Stimulated activated CD4-positive, alpha-beta T cell treated with anti-CD3 and anti-CD28 coated beads, Interleukin-15, amount 100 ng/mL, for 1 hour (primary cell): ENCODE measurements at regions not wholly inside any gene's neighbourhood (a gene's known extent, or its start where the extent isn't known, plus 50 kb on each side); places are given as distances from the start of the nearest gene placed in this dataset.

Experiments
- DNase-seq, 2 donors: peaks; one replicate each; pipeline ENCODE4 v3.0.0-alpha.2; 2020; ENCODE audit warnings: low read depth in 1 of 2, low spot score in 1 of 2

DNA sequence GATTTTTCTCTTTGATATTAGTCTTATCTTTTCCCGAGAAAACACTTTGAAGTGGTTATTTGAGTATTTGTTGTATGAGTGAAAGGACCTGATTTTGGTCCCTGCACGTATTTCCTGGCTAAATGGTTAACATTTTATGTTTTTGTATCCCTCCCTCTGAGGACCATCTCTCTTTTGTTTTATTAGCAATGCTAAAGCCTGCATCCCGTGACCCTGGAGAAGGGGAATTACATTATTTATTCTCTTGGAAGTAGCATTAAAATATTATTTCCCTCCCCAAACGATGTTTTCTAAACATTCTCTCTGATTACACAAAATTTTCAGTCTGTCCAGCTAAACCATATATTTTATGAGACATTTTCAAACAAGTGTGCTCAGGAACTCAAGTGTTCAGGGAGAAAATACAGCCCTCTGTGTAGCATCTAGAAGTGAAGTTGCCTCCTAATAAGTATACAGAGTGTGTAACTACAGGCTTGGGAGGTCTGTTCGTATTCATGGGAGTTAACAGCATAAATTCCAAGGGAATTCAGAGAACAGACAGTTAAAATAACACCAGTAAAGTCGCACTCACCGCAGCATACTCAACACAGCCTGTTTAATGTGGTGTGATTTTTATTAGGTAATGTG is 163.8 kb upstream of the NPVF start:
- no peak for DNase-seq

DNA sequence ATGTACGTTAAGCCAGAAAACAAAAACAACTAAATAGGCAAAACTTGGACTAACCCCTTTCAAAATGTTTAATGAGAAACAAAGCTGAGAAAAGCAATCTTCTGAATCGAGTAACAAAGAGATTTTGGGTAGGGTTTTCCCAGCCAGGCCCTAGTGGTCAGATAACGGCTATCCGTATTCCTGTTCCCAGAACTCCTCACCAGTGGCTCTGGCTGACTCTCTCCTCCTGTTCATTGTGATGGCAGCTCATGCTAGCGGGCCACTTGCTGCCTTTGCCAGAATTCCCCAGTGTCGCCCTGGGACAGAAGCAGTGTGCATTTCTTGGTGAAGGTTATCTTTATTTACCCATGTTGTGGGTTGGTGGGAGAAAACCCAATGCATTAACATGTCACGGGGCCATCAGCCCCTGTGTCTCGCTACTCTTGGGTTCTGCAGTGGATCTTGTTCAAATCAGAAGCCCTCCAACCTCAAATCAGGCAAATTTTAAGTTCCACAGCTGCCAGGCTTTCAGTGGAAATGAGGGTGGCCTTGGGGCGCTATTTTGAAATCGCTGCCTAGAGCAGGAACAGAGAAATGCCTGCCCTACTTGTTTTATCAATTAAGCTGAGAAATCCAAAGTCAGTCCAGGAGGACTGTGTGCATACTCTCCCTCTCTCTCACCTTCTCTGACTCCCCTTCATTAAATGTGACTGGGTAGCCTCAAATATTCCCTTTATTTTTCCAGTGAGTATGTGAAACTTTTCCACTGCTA is 164.5 kb upstream of the NPVF start:
- DNase-seq, result no peak

DNA sequence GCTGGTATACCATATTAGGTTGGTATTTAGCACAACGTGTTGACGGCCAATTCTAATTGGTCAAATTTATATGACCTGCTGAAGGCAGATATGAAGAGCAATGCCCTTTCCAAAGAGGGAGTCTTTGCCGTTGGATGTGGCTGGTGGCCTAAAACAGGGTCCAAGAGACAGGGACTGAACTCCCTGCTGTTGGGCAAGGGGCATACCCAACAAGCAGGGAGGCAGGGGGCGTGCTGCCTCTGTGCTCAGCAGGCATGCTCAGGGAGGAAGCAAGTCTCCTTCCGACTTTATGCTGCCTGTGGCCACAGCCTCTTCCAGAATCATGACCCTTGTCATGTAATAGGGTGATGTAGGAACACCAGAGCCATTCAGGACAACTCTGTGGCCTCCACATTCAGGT is 167.7 kb upstream of the NPVF start:
- no peak for DNase-seq

DNA sequence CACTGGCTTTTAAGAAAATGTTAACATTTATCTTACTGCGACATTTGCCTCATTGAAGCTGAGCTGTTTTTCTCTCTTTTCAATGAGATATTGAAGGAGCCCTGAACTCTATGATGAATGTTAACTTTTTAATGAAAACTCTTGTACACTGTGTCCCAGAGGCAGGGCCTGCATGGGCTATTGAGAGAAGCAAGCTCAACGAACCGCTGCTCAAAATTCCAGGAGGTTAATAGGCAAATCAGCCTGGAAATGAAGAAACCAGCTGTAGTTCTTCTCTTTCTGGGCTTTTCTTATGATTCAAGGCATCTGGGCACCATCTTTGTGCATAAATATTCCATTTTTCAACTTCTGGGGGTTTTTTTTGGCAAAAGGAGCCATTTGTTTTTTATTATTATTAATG is 168.4 kb upstream of the NPVF start:
- DNase-seq, result no peak

DNA sequence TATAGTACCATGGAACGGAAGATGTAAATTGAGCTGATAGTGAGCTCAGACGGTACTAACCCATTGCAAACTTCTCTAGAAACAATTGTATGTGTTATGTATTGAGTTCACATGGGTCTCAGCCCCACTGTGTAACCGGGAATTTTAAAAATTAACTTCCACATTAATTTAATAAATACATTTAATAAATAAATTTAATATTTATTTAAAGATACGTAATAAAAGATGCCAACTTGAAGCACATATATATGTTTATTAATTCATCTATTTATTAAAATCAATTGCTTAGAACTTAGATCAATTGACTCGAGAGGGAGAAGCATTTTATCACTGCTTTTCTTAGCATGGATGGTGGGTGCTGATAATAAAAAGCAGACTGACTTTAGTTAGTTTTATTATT is 170.1 kb upstream of the NPVF start:
- no peak for DNase-seq

DNA sequence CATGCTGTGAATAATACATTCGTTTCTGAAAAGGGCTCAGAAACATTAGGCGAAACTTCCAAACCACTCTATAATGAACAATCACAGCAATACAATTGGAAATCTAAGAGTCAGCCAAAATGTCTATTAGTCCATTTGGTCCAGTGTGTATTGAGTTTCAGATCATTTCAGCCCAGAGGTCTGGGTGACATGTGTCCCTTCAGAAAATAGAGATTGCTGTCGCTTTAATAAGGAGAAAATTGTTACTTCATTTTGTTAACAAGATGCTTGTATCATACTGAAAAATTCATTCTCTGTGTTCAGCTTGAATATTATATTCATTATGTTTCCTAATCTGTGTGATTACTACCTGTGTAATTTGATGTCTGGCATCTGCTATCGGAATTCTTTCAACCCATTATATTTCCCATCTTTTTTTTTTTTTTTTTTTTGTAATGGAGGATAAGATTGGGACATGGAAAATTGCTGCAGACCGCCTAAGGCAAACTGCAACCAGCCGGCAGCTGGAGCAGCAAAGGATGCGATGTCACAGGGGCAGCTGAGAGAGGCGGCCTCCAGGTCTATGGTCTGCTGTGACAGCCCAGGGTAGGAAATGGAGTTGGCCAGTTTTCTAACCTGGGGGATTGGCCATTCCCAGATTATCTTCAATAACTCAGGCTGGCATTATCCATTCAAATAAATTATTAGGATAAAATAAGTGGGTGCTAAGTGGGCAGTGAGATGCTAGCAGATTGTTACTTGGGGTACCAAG is 170.9 kb upstream of the NPVF start:
- no peak for DNase-seq

DNA sequence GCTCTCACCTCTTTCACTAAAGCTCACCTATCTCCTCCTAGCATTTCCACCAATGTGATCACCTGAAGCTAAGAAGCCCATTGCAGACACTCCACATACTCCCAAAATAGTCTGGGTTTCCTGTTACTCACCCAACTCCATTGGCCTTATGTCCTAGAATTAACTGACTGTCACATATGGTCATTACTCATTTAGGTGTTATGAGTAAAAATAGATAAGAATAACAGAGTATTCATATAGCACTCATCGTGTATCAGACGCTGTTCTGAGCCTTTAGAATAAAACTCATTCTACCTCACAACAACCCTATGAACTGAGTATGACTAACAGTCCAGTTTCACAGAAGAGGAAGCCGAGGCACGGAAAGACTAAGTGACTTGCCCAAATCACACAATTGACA is 174.2 kb upstream of the NPVF start:
- no peak for DNase-seq

DNA sequence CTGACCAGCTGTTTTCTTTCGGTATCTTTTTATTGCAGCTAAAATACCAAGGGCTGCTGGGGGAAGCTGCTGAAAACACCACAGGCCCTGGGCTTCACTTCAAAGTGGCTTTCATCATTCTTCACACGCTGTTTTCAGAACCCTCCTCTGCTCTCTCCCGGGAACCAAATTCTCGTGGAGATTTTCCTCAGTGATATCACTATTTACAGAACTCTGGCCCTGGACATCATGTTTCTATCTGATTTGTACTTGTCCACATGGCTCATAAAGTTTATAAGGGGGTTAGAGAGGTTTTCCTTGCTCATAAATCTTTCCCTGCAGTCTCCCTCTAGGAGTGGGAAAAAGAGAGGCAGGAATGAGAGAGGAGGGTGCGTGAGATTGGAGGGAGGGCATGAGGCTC is 177.4 kb upstream of the NPVF start:
- no peak for DNase-seq

DNA sequence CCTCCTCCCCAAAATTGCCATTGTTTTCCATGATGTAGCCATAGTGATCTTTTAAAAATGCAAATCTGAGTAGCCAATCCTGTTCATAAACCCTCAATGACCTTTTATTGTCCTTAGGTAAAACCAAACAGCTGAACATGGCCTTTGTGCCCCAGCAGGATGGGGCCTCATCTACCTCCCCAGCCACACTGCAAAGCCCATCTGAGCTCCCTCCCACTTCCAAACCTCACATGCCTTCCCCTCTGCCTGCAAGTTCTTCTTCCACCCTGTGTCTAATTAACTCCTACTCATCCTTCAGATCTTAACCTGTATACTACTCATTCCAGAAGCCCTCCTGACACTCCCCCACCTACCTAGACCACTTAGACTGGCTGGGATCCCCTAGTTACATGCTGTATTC is 178.8 kb upstream of the NPVF start:
- DNase-seq, result no peak

DNA sequence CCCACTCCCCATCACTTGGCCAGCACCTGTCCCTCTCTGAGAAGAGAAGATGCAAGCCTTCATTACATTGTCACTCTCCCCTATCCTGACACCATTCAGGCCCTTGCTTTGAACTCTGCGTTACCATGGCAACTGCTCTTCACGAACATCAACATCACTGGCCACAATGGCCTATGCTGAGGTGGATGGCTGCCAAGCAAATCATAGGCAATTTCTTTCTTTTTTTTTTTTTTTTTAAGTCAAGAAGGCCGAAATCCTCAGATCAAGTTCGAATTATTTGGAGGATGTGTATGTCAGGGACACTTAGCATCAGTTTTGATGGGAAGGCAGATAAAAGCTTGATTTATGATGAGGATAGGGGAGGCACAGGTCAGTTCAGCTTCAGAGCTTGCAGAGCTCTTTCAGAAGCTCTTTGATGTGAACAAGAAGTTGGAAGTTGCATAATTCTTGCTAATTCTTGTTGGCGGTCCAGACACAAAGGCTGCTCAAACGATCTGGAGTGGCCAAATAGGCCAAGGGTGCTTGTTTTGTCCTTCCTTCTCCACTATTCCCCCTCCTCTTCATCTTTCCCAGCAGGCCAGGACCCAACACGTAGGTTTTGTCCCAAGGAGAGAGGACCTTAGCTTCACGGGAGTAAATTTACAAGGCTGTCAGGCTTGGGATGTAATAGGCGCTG is 179.9 kb upstream of the NPVF start:
- DNase-seq, result no peak

DNA sequence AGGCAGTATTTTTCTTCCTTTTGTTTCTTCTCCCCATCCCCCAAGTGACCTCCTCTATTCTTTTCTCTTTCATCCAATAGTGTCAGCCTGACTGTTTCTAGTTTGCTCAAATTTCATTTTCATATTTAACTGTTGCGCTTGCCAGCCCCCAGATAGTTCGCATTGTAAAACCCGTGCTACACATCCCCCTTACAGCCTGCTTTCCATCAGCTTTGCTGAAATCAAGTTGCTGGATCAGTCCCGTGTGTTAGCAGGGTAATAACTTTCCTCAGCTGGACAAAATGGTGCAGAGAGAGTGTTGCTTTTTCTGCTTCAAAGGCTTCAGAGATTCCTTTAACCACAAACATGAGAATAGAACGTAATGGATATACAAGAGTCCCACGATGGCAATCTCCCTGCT is 180.6 kb upstream of the NPVF start:
- DNase-seq, result no peak

DNA sequence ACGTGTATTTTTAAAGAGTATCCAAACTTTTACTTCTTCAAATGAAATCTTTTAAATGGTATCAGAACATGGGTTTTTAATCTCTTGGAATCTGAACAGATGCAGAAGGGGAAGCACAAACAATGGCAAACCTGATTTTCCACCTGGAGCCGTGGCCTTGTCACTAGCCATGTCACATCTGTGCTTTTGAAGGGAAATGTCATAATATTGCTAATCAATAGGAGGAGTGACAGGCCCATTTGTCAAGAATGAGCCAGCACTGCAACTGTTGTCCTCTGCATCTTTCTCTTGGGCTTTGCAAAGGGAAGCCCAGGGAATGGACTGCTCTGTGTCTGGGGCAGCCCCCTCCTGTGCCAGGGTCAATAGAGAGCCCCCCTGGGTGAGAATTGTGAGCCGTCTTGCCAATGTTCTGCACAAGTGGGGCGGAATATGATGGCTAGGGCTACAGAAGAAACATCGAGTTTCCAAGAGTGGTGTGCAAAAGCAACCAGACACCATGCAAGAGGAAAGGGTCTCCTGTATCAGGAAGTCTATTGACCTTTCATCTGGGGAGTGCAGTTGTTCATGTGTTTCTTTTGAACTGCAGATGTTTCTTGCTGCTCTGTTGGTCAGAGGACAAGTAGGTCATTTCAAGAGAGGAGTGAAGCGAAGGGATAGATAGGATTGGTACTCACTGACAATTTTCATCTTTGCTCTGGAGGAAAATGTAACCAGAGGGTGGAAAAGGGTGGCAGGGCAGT is 181.8 kb upstream of the NPVF start:
- no peak for DNase-seq

DNA sequence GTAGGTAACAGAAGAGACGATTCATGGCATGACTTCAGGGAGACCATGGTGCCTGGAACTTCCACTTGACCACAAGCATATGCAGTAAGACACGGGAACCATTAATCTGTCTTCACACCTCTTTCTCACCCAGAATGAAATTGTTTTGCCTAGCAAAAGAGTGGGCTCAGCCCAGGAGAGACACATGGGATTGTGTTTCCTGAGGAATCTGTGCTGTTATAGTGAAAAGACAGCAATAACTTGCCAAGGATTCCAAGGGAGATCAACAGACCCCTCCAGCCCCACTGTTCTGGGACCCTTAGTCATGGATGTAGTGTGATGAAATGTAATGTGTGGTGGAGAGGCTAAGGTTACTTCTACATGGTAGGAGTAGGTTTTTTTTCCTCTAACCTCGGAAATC is 192.5 kb upstream of the NPVF start:
- no peak for DNase-seq

DNA sequence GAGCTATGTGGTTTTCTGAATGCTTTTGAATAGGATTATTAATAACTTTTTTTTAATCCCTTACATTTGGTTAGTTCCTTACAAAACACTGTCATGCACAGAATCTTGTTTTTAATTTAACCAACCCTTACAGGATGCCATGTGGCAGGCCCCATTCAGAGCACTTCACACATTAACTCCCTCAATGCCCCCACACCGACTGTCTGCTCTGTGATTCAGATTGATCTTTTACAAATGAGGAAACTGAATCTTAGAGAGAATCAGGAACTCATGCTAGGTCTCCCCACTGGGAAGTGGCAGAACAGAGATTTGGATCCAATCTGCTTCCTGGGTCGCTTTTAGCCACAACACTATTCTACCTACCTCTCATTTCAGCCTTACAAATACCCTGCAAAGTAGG is 195.8 kb upstream of the NPVF start:
- no peak for DNase-seq

DNA sequence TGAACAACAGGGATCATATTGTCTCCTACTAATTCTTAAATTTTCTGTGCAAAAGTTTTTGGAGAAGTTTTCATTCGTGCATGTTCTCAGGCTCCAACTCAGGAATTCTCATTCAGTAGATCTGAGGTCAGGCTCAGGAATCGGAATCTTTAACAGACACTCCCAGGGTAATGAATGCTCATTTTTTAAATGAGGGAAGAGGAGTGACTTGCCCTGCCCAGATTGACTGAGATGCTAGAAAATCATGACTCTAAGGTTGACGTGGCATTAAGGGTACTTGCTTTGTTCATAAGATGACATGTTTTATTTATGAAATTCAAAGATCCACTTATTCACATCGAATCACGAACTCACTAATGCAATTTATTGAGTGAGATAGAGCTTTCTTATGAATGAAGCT is 196.6 kb upstream of the NPVF start:
- DNase-seq, result no peak

DNA sequence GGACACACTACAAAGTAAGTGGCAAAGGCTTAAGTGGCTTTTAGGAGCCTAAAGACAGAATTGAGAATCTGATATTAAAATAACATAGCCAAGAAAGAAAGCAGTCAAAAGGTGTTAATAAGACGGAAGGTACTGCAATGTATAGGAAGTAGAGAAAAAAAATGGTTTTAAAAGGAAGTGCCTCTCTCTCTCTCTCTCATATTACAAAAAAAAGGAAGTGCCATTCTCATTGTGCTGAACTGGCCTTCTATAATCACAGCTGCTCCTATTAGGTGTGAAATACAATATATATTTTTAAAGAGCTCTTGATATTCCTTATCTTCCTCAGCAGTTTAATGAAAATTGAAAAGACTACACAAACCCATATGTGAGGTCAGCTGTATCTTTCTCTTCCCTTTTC is 199.4 kb upstream of the NPVF start:
- DNase-seq, result no peak

DNA sequence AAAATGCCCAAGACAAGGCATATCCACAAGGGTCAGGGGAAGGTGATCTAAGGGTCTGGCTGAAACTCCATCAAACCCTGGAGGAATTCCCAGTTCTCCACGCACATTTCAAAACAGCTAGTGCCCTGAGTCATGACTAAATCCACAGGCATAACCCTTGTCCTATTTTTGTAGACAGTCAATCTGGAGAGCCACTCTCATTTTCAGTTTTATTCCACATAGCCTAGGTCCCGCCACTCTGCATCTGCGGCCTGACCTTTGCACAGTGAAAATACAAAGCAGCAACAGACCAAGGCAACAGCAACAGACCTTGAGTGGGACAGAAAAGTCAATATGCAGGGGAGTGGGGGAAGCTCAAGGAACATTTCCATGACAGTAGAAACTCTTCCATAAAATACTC is 201.4 kb upstream of the NPVF start:
- DNase-seq, result no peak

DNA sequence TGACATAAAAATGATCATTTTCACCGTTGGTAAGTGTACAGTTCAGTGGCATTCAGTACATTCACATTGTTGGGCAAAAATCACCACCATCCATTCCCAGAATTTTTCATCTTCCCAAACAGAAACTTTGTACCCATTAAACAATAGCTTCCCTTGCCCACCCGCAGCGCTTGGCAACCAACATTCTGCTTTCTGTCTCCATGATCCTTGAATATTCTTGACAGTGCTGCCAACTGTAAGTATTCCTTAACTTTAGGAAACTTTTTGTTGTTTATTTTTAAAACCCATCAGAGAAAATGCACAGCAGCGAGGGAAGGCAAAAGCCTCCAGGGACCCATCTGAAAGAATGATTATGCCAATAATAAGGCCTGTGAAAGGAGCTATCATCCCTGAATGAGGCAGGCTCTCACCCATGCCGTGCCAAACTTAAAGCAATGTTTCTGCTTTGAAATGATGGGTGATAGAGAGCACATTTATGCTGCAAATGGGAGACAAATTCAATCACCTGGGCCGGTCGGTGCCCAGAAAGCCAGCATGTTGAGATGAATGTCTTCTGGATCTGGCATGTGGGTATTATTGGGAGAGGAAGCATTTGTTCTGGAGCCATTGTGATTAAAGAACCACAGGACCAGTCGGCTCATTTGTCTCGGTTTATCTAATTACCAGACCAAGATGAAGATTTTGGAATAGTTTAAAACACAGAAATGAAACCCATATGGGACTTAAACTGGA is 202.1 kb upstream of the NPVF start:
- no peak for DNase-seq

DNA sequence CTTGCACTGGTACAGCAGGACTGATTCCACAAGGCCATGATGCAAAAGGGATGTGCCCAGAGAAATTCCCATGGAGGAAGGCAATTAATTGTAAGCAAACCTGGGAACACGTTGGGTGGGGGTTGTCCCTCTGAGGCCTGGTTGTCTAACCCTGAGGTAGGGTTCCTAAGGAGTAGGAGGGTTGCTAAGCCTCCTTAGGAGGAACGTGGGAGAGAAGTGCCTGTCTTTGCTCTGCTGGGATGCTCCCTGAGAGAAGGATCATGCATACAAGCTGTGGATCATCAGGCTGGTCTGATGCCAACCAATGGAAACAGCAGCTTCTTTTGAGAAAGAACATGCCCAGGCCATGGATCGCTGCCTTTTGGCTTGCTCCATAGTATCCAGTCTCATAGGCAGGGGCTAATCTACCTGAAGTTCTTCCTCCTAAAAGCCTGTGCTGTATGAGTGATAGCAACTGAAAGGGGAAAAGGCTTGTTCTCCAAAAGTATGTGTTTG is 203.7 kb upstream of the NPVF start:
- DNase-seq, result no peak

DNA sequence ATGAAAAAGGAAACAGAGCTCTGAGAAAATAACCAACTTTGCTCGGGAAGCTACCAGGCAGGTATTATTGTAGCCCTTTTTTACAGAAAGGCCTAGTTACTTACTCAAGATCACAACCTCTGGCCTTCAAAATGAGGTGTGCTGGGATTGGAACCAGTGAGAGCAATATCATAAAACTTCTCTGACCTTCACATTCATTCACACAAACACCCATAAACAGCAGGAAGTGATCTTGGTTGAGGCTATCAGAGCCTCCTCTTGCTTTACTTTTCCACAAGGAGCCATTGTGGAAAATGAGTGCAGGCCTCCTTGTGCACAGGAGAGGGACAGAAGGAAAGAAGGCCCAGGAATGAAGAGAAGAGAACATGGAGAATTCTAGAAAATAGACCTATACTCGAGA is 204.5 kb upstream of the NPVF start:
- no peak for DNase-seq
